ENCODE measurements at regions not wholly inside any gene's neighbourhood (a gene's known extent, or its start where the extent isn't known, plus 50 kb on each side); places are given as distances from the start of the nearest gene placed in this dataset.
"Not testable (repeated sequence)": the region's sequence is repeated elsewhere in the genome, so short reads cannot be mapped to it uniquely, and the experiment has no call there.

DNA sequence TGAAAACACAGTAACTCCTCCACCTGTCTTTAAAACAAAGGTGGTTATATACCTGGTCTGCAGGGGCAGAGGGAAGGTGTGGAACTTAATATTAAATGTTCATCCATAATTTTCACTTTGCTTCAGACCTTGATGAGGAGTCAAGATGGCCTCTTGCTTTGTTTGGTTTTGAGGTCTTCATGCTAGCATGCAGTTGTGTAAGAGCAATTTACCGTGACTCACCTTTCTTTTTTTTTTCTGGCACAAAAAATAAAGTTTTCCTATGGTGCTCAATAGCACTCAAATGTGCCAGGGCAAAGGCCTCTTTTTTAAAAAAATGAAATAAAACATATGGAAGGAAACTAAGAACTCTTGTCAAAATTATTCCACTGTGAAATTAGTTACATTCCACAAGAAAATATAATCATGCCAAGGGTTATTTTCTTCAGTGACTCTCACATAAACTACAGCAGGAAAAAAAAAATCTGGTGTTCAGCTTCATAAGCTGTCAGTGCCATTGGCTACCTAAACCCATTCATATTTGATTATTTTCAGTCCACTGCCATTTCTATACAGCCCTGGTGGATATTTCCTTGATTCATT, 128.2 kb downstream of the SLC7A11 start:
- DNase-seq (ENCODE audit: low read depth, low spot score), result no peak

DNA sequence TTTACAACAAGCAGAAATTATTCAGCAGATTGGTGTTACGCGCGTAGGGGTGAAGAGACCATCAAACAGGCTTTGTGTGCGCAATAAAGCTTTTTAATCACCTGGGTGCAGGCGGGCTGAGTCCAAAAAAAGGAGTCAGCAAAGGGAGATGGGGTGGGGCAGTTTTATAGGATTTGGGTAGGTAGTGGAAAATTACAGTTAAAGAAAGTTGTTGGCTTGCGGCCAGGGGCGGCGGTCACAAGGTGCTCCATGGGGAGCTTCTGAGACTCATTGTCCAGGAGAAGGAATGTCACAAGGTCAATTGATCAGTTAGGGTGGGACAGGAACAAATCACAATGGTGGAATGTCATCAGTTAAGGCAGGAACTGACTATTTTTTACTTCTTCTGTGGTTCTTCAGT, 129.3 kb downstream of the SLC7A11 start:
- not testable (repeated sequence) for DNase-seq (ENCODE audit: low read depth, low spot score)

DNA sequence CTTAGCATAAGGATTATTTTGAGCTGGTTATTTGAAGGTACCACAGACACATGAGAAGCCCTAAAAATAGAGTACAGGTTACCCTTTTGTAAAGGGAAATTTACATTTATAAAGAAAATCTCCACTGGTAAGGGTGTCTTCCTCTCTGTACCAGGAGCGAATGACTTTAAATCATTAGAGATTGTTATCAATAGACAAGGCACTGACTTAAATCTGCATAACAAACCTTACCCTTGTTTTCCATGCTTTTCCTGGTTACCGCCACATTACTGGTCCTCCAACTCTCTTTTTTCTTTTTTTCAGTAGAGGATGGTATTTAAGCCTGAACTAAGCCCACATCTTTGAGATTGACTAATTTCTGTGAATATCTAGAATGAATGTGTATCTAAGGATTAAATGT, 129.8 kb downstream of the SLC7A11 start:
- no peak for DNase-seq (ENCODE audit: low read depth, low spot score)

DNA sequence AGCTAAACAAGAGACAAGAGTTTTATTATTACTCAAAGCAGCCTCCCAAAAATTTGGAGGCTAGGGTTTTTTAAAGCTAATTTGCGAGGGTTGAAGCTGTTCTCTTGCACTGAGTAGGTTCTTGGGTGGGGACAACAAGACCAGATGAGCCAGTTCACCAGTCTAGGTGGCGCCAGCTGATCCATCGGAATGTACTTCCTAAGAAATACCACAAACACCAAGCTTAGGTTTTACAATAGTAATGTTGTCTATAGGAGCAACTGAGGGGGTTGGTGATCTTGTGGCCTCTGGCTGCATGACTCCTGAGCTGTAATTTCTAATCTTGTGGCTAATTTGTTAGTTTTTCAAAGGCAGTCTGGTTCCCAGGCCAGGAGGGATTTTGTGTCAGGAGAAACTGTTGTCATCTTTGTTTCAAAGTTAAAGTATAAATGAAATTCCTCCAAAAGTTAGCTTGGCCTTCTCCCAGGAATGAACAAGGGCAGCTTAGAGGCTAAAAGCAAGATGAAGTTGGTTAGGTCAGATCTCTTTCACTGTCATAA, 130.6 kb downstream of the SLC7A11 start:
- no peak for DNase-seq (ENCODE audit: low read depth, low spot score)

DNA sequence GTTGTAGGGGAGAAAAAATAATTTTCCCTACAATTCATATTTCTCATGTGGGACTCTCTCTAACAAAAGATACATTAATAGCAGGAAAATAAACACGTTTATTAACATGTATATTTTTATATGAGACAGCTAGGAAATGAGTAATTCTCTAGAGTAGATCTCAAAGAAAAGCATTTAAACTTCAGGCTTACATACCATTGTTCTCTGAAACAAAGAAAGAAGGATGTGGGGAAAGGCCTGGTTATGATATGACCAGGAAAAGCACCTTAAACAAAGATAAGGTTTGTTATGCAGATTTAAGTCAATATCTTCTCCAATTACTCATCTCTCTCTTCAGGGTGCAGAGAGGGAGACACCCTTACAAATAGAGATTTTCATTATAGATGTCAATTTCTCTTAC, 131.3 kb downstream of the SLC7A11 start:
- DNase-seq (ENCODE audit: low read depth, low spot score), result no peak

DNA sequence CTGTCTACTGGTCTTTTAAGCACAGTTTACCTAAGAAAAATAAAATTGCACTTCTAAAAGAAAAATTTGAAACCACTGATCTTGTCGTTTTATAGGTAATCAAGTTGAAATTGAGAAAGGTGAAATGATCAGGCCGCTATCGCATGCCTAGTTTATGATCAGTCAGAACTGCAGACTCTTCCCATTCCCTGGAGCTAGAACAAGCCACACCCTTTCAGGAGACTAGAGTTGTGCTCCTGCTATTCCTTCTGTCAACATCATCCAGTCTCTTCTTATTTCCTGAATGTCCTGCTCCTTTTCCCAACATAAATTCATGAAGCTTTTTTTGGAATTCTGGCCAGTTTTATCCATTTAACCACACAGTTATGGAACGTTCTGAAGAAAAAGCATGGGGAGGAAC, 135.1 kb downstream of the SLC7A11 start:
- no peak for DNase-seq (ENCODE audit: low read depth, low spot score)

DNA sequence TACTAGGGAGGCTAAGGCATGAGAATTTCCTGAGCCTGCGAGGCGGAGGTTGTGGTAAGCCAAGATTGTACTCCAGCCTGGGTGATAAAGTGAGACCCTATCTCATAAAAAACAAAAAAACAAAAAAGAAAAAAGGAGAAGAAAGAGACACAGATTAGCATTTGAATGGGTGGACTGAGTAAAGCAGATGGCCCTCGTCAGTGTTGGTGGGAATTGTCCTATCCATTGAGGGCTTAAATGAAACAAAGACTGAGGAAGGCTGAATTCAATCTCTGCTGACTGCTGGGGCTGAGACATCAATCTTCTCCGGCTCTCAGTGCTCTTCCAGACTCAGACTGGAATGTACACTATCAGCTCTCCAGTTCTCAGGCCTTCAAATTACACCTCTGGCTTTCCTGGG, 136.8 kb downstream of the SLC7A11 start:
- no peak for DNase-seq (ENCODE audit: low read depth, low spot score)

DNA sequence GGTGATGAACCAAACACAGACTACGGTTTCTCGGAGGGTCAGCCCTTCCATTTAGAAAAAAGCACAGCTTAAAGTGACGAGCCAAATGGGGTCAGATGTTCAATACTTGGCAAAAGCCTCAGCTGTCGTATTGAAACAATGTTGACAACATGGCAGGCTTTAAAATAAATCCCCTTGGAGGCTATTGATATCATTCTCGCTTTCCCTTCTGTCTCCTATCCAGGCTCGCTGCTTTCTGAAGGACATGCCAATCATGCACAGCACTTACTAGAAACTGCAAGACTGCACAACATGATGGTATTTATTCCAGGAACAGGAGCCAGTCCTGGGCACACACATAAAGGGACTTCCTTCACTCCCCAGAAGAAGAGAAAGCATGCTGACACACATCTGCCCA, 137.9 kb downstream of the SLC7A11 start:
- no peak for DNase-seq (ENCODE audit: low read depth, low spot score)

DNA sequence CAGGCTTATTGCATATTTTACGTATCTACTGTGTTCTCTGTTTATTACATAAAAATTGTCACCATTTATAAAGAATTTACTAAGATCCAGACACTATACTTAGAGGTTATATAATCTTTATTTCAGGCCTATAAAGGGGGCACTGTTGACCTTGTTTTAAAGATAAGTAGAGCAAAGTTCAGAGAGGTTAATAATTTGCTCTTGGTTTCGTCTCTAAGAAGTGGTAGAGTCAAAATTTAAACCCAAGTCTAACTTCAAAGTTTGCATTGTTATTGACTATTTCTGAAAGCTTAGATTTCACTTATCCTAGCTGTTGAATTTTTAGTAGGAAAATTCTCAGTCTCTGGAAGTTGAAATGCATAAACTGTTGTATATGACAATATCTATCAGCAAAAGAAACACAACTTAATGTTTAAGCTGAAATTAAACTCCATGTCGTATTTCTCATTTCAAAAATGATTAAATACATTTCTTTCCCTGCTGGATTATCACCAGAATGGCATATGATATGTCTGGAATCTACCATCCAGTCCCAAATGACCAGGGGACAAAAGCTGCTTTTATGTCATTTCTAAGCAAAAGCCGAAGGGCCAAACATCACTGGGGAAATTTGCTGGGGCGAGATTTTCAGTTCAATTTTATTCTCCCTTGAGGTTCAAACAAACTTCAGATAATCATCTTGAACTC, 138.4 kb downstream of the SLC7A11 start:
- DNase-seq (ENCODE audit: low read depth, low spot score), result no peak

DNA sequence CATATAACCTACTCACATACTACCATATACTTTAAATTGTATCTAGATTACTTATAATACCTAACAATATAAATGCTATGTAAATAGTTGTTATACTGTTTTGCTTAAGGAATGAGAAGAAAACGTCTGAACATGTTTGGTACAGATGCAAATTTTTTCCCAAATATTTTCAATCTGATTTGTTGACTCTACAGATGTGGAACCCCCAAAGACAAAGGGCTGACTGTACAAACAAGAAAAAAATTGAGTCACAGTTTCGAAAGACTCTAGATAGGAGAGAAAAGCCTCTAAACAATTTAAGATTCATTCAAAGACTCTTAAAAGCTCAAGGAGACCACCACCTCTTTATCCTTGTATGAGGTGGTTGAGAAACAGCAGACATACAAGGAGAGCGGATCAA, 142.8 kb downstream of the SLC7A11 start:
- no peak for DNase-seq (ENCODE audit: low read depth, low spot score)

DNA sequence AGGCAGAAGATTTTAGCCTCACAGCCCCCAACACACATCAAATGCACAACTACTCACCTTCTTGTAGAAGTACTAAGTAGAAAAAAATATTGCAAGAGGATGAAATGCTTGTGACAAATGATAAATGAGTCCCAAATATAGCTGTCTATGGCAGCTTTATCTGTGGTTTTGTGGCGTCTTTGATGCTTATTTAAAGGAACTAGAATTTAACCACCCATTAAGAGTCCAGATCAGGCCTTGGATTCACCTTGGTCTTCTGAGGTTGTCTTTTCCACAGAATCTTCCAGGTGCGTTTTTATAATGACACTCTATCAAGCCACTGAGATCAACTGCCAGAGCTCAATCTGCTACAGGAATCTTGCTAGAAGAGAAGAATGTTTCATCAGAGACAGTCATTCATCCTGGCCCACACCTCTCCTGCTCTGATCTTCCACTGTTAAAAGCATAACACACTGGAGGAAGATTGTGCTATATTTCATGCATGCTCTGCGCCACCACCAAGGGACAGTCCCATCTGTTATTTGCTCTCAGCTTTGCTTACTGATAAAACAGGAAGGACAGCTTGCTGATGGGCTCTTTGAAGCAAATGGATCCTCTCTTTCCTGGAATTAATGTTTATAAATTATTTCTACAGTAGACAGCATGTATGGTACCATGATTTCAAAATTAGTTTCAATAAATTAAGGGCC, 144.1 kb downstream of the SLC7A11 start:
- DNase-seq (ENCODE audit: low read depth, low spot score), result no peak

DNA sequence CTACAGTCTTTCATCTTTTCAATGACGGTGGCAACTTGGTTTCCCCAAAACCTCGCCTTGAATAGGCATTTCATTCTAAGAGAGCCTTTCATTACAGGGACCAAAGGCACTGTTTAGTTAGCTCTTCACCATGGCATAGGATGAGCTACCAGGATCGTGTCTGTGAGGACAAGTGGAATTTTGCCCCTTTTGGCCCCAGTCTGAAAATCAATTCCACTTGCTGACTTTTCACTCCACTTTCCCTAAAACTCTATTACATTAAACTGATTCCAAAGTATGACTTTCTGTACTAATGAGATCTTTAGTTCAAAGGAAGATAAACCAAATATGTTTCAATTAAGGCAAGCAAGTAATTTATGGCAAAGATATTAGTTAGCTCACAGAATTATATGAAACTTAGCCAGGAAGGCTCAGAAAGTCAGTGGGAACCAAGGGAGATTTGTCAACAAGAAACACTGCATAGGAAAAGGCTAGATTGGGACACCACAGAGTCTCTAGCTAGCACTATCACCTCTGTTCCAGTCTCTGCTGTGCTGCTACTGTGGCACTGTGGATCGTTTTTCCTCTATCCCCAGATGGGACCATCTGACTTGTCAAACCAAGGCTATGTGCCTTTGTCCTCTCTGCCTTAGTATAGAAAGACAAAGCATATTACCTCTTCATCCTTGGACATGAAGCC, 145.6 kb downstream of the SLC7A11 start:
- no peak for DNase-seq (ENCODE audit: low read depth, low spot score)

DNA sequence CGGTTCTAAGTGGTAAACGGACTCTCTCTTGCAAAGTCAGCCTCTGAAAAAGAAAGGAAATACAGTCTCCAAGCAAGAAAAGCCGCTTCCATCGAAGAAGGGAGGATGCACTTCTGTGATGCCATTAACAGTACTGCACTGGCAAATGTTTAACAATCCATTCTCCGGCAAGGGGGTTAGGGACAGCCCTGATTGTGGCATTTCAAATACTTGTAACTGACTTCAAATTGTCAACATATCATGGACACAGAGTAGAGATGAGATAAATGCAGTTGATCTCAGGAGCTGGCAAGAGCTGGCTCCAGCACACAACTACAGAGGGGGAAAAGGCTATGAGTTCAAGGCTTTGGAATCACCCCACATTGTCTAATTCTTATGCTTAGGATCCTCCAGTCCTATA, 146.8 kb downstream of the SLC7A11 start:
- no peak for DNase-seq (ENCODE audit: low read depth, low spot score)

DNA sequence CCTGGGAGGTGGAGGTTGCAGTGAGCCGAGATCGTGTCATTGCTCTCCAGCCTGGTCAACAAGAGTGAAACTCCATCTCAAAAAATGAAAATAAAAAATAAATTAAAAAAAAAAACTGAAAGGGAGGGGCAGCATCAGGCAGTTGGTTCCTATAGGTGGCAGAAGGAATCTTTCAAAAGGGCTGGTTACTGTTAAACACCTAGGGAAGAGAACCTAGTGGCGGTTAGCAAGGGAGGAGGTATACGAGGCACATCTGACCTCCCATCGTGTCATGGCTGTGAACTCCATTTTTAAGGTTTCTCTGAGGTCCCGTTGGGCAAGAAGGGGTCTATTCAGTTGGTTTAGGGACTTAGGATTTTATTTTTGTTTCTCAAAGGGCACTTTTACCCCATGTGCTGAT, 150.1 kb downstream of the SLC7A11 start:
- no peak for DNase-seq (ENCODE audit: low read depth, low spot score)

DNA sequence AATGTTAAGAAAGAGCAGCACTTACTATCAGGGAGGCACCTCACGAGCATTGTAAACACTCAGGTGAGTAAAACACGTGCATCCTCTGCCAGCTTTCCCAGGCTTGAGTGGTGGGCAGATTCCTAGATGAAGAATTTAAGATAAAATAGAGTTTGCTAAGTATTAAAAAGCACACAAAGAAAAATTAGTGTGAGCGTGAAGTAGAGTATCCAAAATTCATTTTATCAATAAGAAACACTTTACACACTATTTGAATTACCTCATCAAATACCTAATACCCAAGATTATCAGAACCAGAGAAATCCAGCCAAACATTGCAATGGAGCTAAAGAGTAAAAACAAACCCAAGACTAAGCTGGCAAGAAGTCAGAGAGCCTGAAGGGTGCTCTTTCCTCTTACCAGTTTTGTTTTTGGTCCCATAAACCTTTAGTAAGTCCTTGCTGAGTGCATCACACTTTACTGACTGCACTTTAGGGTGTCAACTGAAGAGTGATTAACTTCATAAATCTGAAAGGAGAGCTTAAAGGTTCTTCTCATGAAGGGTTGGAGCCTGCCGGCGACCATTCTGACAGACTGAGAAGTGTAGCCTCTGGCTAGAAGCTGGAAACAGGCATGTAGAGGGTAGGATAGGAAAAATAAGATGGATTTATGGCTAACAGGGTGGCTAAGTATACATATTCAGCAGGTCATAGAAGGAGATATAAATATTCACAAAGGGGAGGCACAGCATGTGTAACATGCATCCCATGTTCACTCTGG, 151.1 kb downstream of the SLC7A11 start:
- no peak for DNase-seq (ENCODE audit: low read depth, low spot score)

DNA sequence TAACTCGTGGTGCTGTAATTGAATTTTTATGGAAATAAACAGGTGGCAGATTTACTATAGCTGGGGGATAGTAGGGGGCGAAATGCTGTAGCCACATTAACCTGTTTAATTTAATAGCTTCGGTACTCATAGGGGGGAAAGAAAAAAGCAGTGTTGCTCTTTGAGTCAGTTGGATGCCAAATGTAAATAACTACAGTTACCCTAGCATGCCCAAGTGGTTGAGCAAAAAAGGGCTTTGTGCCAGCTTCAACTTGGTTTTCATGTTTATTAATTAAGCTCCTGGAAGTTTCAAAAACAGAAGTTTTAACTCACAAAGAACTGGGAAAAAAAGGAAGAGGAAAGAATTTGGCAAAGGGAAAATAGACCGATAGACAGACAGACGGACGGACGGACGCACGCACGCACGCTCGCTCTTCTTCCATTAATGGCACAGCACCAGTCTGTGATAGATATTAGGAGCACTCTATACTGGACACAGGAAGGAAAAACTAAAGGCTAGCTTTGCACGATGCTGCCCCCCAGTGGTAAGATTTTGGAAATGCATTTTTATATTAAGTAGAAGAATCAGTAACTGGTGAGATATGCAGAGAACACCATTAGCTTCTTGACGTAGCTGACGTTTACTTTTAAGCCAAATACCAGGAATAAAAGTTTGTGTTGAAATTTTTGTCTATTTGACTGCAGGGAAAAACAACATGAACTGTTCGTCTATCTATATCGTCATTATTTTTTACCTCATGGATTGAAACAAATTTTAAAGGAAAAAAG, 151.8 kb downstream of the SLC7A11 start:
- peak; percentile 70 for DNase-seq (ENCODE audit: low read depth, low spot score)

DNA sequence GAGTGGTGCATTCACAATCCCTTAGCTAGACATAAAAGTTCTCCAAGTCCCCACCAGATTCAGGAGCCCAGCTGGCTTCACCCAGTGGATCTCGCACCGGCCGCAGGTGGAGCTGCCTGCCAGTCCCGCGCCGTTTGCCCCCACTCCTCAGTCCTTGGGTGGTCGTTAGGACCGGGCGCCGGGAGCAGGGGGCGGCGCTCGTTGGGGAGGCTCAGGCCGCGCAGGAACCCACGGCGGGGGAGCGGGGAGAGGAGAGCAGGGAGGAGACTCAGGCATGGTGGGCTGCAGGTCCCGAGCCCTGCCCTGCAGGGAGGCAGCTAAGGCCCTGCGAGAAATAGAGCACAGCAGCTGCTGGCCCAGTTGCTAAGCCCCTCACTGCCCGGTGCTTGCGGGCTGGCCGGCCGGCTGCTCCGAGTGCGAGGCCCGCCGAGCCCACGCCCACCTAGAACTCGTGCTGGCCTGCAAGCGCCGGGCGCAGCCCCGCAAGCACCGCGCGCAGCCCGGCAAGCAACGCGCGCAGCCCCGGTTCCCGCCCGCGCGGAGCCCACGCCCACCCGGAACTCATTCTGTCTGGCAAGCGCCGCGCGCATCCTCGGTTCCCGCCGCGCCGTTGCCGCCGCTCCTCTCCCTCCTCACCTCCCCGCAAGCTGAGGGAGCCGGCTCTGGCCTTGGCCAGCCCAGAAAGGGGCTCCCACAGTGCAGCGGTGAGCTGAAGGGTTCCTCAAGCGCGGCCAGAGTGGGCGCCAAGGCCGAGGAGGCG, 153.5 kb downstream of the SLC7A11 start:
- DNase-seq (ENCODE audit: low read depth, low spot score), result no peak

DNA sequence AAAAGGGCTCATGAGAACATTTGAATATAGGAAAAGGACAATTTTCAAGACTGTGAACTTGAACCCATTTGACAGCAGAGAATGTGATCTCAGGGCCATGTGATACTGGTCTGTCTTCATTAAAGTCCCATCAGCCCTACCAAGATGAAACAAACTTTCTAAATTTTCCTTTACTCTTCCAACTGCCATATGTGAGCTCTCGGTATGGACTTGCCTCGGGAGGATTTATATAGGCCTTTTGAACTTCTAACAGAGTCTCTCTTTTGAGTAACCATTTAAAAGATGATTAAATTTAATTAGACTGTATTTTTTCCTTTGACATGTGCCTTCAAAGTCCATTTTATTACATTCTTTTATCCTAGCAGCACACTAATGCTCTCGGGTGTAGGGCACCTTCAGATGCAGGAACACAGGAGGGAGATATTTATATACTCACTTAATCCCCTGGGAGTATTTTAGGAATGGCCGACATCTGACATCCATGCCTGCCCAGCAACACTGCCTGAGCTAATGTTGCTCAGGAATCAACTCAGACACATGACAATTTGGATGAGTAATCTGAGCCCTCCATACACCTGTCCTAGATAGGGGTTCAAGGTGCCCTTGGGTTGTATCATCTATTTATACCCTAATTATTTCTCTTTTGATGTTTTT, 155.0 kb downstream of the SLC7A11 start:
- no peak for DNase-seq (ENCODE audit: low read depth, low spot score)

DNA sequence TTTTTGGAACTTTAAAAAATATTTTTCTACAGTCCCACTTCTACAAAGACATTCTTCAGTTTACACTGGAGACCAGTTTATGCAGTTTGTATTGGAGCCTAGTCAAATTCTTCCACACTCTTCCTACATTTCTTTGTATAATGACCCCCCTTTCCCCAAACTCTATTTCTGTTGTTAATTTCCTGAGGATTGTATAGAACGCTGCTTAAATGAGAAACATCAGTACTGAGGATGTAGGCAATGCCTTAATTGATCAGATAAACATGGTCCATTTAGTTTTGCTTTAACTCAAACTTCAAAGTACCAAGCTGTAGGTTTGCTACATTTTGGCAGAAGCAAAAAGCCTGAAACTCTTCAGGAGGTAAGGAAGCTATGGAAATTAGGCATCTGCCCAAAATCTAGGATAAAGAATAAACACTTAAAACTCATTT, 155.5 kb downstream of the SLC7A11 start:
- no peak for DNase-seq (ENCODE audit: low read depth, low spot score)
